ENCODE measurements at regions not wholly inside any gene's neighbourhood (a gene's known extent, or its start where the extent isn't known, plus 50 kb on each side); places are given as distances from the start of the nearest gene placed in this dataset.

- TF ChIP-seq CTCF (IDR thresholded peaks at IDR 0.05; ENCODE audit: low read depth, low read length), result no peak
- no peak for TF ChIP-seq EZH2phosphoT487 (IDR thresholded peaks at IDR 0.05; ENCODE audit: low read depth)
- peaks cover 10% of the 10 kb centered on the region; the same call in 1 of the 2 replicates for H3K27me3 ChIP-seq (ENCODE audit: low read depth, low read length)
These were observed 222.7 kb downstream of the C16orf95 start for GRCh38 chr16:87094556-87094865.

GRCh38 chr16:87095271-87095670, 221.9 kb downstream of the C16orf95 start:
- no peak overlapping the region for H3K4me3 ChIP-seq (ENCODE audit: low read length)
- no peaks in the 10 kb centered on the region for H3K9me3 ChIP-seq (ENCODE audit: insufficient read depth, low read length)
- H3K9ac ChIP-seq (ENCODE audit: low read length), result no peak overlapping the region
- H3K4me2 ChIP-seq (ENCODE audit: low read length), result no peak overlapping the region
- no peak overlapping the region for H2AFZ ChIP-seq (ENCODE audit: low read depth, low read length)
- H3K27me3 ChIP-seq (ENCODE audit: low read depth, low read length), result peaks cover 3% of the 10 kb centered on the region; the same call in 1 of the 2 replicates
- no peaks in the 10 kb centered on the region for H4K20me1 ChIP-seq (ENCODE audit: insufficient read depth, low read length)
- no peak overlapping the region for H3K27ac ChIP-seq (ENCODE audit: low read length)
- TF ChIP-seq CTCF (IDR thresholded peaks at IDR 0.05; ENCODE audit: low read depth, low read length) (no peak), EZH2phosphoT487 (IDR thresholded peaks at IDR 0.05; ENCODE audit: low read depth) (no peak)
- H3K36me3 ChIP-seq (replicated peaks; ENCODE audit: low read depth, low read length), result no peaks in the 10 kb centered on the region
- H3K79me2 ChIP-seq (ENCODE audit: low read length), result no peaks in the 10 kb centered on the region
- H3K4me1 ChIP-seq (ENCODE audit: low read length), result no peaks in the 10 kb centered on the region

More at GRCh38 chr16:87094556-87094865, 222.7 kb downstream of the C16orf95 start:
- Histone ChIP-seq H3K4me1 (ENCODE audit: low read length) (no peaks in the 10 kb centered on the region), H3K27ac (ENCODE audit: low read length) (no peak overlapping the region), H4K20me1 (ENCODE audit: insufficient read depth, low read length) (no peaks in the 10 kb centered on the region), H3K4me3 (ENCODE audit: low read length) (no peak overlapping the region), H3K36me3 (replicated peaks; ENCODE audit: low read depth, low read length) (no peaks in the 10 kb centered on the region), H3K9me3 (ENCODE audit: insufficient read depth, low read length) (no peaks in the 10 kb centered on the region), H3K4me2 (ENCODE audit: low read length) (no peak overlapping the region), H3K9ac (ENCODE audit: low read length) (no peak overlapping the region), H3K79me2 (ENCODE audit: low read length) (no peaks in the 10 kb centered on the region), H2AFZ (ENCODE audit: low read depth, low read length) (no peak overlapping the region)

GRCh38 chr16:87096746-87097333, 220.4 kb downstream of the C16orf95 start:
- H3K4me3 ChIP-seq (ENCODE audit: low read length), result no peak overlapping the region
- no peaks in the 10 kb centered on the region for H3K36me3 ChIP-seq (replicated peaks; ENCODE audit: low read depth, low read length)
- no peaks in the 10 kb centered on the region for H3K4me1 ChIP-seq (ENCODE audit: low read length)
- no peaks in the 10 kb centered on the region for H4K20me1 ChIP-seq (ENCODE audit: insufficient read depth, low read length)
- no peaks in the 10 kb centered on the region for H3K79me2 ChIP-seq (ENCODE audit: low read length)
- no peak overlapping the region for H2AFZ ChIP-seq (ENCODE audit: low read depth, low read length)
- no peak overlapping the region for H3K4me2 ChIP-seq (ENCODE audit: low read length)
- no peak overlapping the region for H3K9ac ChIP-seq (ENCODE audit: low read length)
- peaks cover 3% of the 10 kb centered on the region; the same call in 1 of the 2 replicates for H3K27me3 ChIP-seq (ENCODE audit: low read depth, low read length)
- no peaks in the 10 kb centered on the region for H3K9me3 ChIP-seq (ENCODE audit: insufficient read depth, low read length)
- TF ChIP-seq EZH2phosphoT487 (IDR thresholded peaks at IDR 0.05; ENCODE audit: low read depth), result no peak
- no peak for TF ChIP-seq CTCF (IDR thresholded peaks at IDR 0.05; ENCODE audit: low read depth, low read length)
- H3K27ac ChIP-seq (ENCODE audit: low read length), result no peak overlapping the region

GRCh38 chr16:87098361-87098760, 218.8 kb downstream of the C16orf95 start:
- H3K9ac ChIP-seq (ENCODE audit: low read length), result no peak overlapping the region
- no peaks in the 10 kb centered on the region for H3K4me1 ChIP-seq (ENCODE audit: low read length)
- H3K79me2 ChIP-seq (ENCODE audit: low read length), result no peaks in the 10 kb centered on the region
- no peaks in the 10 kb centered on the region for H3K9me3 ChIP-seq (ENCODE audit: insufficient read depth, low read length)
- H2AFZ ChIP-seq (ENCODE audit: low read depth, low read length), result no peak overlapping the region
- no peaks in the 10 kb centered on the region for H3K36me3 ChIP-seq (replicated peaks; ENCODE audit: low read depth, low read length)
- TF ChIP-seq EZH2phosphoT487 (IDR thresholded peaks at IDR 0.05; ENCODE audit: low read depth) (no peak), CTCF (IDR thresholded peaks at IDR 0.05; ENCODE audit: low read depth, low read length) (no peak)
- no peak overlapping the region for H3K4me2 ChIP-seq (ENCODE audit: low read length)
- H3K27ac ChIP-seq (ENCODE audit: low read length), result no peak overlapping the region
- H3K4me3 ChIP-seq (ENCODE audit: low read length), result no peak overlapping the region
- H3K27me3 ChIP-seq (ENCODE audit: low read depth, low read length), result peaks cover 3% of the 10 kb centered on the region; the same call in 1 of the 2 replicates
- H4K20me1 ChIP-seq (ENCODE audit: insufficient read depth, low read length), result no peaks in the 10 kb centered on the region
